ENCODE measurements at regions not wholly inside any gene's neighbourhood (a gene's known extent, or its start where the extent isn't known, plus 50 kb on each side); places are given as distances from the start of the nearest gene placed in this dataset.
"Not testable (repeated sequence)": the region's sequence is repeated elsewhere in the genome, so short reads cannot be mapped to it uniquely, and the experiment has no call there.

GRCh38 chr12:67889931-67890330, 99.3 kb upstream of the IFNG-AS1 start:
- no peak overlapping the region for H3K4me3 ChIP-seq (ENCODE audit: low read depth, low read length)
- no peak for DNase-seq (ENCODE audit: low read depth)

GRCh38 chr12:67890726-67891258, 98.5 kb upstream of the IFNG-AS1 start:
- TF ChIP-seq MYC (IDR thresholded peaks at IDR 0.05; ENCODE audit: low read depth, low read length), result no peak
- no peak for TF ChIP-seq POLR2A (IDR thresholded peaks at IDR 0.05; ENCODE audit: extremely low read depth, insufficient read length)
- TF ChIP-seq CTCF (IDR thresholded peaks at IDR 0.05; ENCODE audit: low read depth, low read length), result no peak
- TF ChIP-seq MAX (IDR thresholded peaks at IDR 0.05; ENCODE audit: low read depth, low read length), result no peak
- no peak overlapping the region for H3K4me3 ChIP-seq (ENCODE audit: low read depth, low read length)
- no peak for DNase-seq (ENCODE audit: low read depth)

More at GRCh38 chr12:67889931-67890330, 99.3 kb upstream of the IFNG-AS1 start:
- no peak for TF ChIP-seq POLR2A (IDR thresholded peaks at IDR 0.05; ENCODE audit: extremely low read depth, insufficient read length)
- no peak for TF ChIP-seq MYC (IDR thresholded peaks at IDR 0.05; ENCODE audit: low read depth, low read length)
- TF ChIP-seq CTCF (IDR thresholded peaks at IDR 0.05; ENCODE audit: low read depth, low read length), result no peak
- TF ChIP-seq MAX (IDR thresholded peaks at IDR 0.05; ENCODE audit: low read depth, low read length), result no peak

GRCh38 chr12:67891596-67891995, 97.7 kb upstream of the IFNG-AS1 start:
- DNase-seq (ENCODE audit: low read depth), result no peak
- no peak for TF ChIP-seq CTCF (IDR thresholded peaks at IDR 0.05; ENCODE audit: low read depth, low read length)
- no peak for TF ChIP-seq MAX (IDR thresholded peaks at IDR 0.05; ENCODE audit: low read depth, low read length)
- TF ChIP-seq POLR2A (IDR thresholded peaks at IDR 0.05; ENCODE audit: extremely low read depth, insufficient read length), result no peak
- TF ChIP-seq MYC (IDR thresholded peaks at IDR 0.05; ENCODE audit: low read depth, low read length), result no peak
- no peak overlapping the region for H3K4me3 ChIP-seq (ENCODE audit: low read depth, low read length)

GRCh38 chr12:67892259-67893021, 96.8 kb upstream of the IFNG-AS1 start:
- no peak for DNase-seq (ENCODE audit: low read depth)
- TF ChIP-seq CTCF (IDR thresholded peaks at IDR 0.05; ENCODE audit: low read depth, low read length) (no peak), MAX (IDR thresholded peaks at IDR 0.05; ENCODE audit: low read depth, low read length) (no peak), POLR2A (IDR thresholded peaks at IDR 0.05; ENCODE audit: extremely low read depth, insufficient read length) (no peak), MYC (IDR thresholded peaks at IDR 0.05; ENCODE audit: low read depth, low read length) (no peak)
- no peak overlapping the region for H3K4me3 ChIP-seq (ENCODE audit: low read depth, low read length)

- TF ChIP-seq MAX (IDR thresholded peaks at IDR 0.05; ENCODE audit: low read depth, low read length), result no peak
- no peak for TF ChIP-seq CTCF (IDR thresholded peaks at IDR 0.05; ENCODE audit: low read depth, low read length)
- no peak for TF ChIP-seq POLR2A (IDR thresholded peaks at IDR 0.05; ENCODE audit: extremely low read depth, insufficient read length)
- no peak for TF ChIP-seq MYC (IDR thresholded peaks at IDR 0.05; ENCODE audit: low read depth, low read length)
- no peak overlapping the region for H3K4me3 ChIP-seq (ENCODE audit: low read depth, low read length)
- no peak for DNase-seq (ENCODE audit: low read depth)
Observed at GRCh38 chr12:67893022-67893580, 96.1 kb upstream of the IFNG-AS1 start.

GRCh38 chr12:67900418-67900817, 88.8 kb upstream of the IFNG-AS1 start:
- DNase-seq (ENCODE audit: low read depth); H3K4me3 ChIP-seq (ENCODE audit: low read depth, low read length): not testable (repeated sequence)

All from NB4 (cell line).